ENCODE measurements at regions not wholly inside any gene's neighbourhood (a gene's known extent, or its start where the extent isn't known, plus 50 kb on each side); places are given as distances from the start of the nearest gene placed in this dataset.

DNA sequence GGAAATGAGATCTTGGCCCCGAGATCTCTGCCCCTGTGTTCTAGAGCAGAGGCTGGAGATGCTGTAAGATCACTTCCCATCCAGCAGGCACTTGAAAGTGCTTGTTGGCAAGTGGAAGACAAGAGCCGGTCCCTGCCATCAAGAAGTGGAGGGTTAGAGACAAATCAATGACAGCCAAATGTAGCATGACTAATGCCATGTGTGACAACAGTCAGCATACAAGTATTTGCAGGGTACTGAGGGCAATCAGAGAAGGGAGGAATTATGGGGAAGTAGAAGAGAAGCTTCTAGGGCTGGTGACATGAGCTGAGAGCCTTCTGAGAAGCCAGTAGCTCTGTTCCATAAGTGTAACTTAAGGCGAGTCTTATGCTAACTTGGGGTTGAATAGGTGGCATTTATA lies 58.6 kb downstream of the TMEM17 start:
- no peak for DNase-seq (ENCODE audit: low read depth in 2 of 2)

DNA sequence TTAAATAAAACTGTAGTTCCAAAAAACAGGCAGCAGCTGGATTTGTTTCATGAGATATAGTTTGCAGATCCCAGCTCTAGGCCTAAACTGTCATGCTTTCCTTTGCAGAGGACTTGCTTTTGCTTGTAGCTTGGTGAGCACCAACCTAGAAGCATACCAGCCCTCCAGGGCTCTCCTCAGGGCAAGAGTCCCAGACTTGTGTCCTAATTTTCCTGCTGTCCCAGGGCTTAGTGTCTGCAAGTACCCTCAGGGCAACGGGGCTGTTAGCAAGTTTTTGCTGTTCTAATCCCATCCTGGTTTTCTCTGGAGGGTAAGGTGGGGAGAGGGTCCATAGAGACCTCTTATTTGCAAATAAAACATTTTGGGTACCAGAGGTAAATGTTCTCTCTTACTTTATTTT lies 59.5 kb downstream of the TMEM17 start:
- no peak for DNase-seq (ENCODE audit: low read depth in 2 of 2)

GRCh38 chr2:62443886-62444285 lies 62.1 kb downstream of the TMEM17 start:
- no peak for DNase-seq (ENCODE audit: low read depth in 2 of 2)

DNA sequence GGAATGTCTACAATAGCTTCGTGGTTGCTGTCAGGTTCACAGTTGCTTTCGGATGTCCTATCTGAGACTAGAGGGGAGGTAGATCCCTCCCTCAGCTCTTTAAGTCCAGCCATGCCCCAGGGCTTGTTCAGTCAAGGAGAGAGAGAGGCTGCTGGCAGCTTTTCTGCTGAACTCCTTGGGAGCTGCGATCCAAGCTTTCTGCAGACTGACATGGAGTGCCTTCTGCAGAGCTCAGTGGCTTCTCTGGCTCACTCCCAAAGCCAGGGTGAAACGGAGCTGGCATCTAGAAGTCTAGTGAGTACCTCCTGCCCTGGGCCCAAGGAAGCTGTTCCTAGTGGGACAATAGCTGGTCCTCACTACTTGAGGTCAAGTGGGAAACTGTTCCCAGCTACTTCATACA lies 62.5 kb downstream of the TMEM17 start:
- DNase-seq (ENCODE audit: low read depth in 2 of 2), result no peak

DNA sequence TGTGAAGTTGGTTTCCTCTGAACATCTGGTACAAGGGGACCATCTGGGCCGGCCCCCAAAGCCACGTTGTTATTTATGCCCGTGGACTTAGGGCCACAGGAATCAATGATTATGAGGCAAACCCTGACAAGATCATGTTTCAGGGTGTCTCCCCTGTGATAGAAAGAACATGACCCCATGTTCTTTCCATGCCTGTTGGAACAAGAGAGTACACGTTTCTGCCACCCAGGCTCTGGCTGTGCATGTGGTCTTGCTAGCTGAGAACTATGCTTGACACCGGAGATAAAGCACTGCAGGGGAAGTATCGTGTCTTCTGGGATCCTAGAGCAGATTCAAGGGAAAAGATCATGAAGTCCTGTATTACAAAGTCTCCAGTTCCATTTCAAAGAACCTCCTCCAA lies 64.2 kb downstream of the TMEM17 start:
- no peak for DNase-seq (ENCODE audit: low read depth in 2 of 2)

DNA sequence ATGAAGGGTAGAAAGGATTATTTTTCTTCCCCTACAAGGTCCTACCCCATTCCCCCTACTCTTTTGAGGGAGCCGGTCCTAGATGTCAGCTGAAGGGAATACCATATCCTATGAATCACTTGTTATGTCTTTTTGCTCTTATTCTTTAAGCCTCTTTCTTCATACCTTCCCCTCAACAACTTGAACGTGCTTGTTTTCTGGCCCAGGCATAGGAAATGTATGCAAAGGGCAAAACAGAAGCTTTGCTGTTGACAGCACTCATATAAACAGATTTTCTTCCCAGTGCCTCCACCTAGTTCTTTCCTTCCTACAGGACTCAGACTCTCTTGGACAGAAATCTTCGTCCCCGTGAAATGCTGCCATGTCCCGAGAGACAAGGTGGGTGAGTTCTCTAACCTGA lies 64.6 kb downstream of the TMEM17 start:
- DNase-seq (ENCODE audit: low read depth in 2 of 2), result no peak

GRCh38 chr2:62440281-62440946 lies 65.6 kb downstream of the TMEM17 start:
- no peak for DNase-seq (ENCODE audit: low read depth in 2 of 2)

GRCh38 chr2:62439425-62439824 lies 66.6 kb downstream of the TMEM17 start:
- no peak for DNase-seq (ENCODE audit: low read depth in 2 of 2)

DNA sequence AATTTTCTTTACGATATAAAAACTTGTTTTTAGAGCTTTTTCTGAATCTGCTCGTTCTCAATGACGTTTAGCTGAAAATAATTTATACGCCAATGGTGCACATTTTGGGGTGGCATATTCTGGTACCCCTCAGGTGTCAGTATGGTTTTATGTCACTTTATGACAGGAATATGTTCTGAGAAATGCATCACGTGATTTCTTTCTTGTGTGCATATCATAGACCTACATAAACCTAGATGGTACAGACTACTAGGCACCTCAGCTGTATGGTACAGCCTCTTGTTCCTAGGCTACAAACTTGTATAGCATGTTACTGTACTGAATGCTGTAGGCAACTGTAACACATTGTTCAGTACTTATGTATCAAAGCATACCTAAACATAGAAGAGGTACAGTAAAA lies 68.2 kb downstream of the TMEM17 start:
- no peak for DNase-seq (ENCODE audit: low read depth in 2 of 2)

- no peak for DNase-seq (ENCODE audit: low read depth in 2 of 2)
These were observed 70.3 kb downstream of the TMEM17 start for GRCh38 chr2:62435720-62436119.

- no peak for DNase-seq (ENCODE audit: low read depth in 2 of 2)
These were observed 73.6 kb downstream of the TMEM17 start for GRCh38 chr2:62432407-62432806.

DNA sequence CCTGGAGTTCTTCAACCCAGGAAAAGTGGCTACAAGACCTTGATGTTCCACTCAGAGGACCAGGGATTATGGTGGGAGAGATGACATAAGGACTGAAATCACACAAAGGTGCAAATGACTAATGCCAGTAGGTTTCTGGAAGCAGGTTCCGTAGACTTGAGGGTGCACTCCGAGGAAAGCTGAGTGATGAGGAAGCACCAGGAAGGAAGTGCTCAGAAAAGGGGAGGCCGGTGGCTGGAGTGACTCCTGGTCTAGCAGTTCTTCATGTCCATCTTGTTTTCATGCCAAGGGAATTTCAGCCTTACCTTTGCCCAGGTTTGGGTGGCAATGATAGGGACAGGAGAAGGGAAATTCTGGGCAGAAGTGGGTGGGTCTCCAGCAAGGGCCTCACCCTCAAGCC lies 74.5 kb downstream of the TMEM17 start:
- DNase-seq (ENCODE audit: low read depth in 2 of 2), result no peak

DNA sequence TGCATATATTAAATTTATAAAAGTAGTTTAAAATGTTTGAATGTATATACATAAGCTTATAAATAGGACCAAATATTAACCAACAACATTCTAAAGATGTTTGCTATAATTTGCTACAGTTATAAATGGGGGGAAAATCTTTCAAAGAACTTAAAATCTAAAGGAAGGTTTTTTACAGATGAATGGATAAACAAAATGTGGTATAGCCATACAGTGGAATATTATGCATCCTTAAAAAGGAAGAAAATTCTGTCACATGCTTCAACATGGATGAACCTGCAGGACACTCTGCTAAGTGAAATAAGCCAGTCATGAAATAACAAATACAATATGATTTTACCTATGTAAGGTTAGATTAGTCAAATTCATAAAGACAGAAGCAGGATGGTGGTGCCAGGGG lies 75.8 kb downstream of the TMEM17 start:
- DNase-seq (ENCODE audit: low read depth in 2 of 2), result no peak

GRCh38 chr2:62427146-62427545 lies 78.8 kb downstream of the TMEM17 start:
- no peak for DNase-seq (ENCODE audit: low read depth in 2 of 2)

- no peak for DNase-seq (ENCODE audit: low read depth in 2 of 2)
These were observed 79.7 kb downstream of the TMEM17 start for GRCh38 chr2:62426154-62426912.

DNA sequence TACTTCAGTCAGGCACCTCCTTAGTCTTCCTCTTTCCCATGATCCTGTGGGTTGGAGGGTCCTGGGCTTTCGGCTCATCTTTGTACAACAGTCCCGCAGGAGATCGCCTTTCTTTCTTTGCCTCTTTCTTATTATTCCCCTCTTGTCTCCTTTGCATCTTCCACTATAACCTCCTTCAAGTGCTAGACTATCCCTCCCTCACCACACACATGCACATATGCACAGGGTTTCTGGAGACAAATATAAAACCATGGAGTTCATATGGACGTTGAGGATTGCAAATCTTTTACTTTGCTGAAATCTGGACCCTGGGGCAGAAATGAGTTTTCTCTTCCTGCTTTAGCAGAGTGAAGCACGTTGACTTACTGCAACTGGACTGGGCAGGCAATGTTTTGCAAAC lies 80.3 kb downstream of the TMEM17 start:
- DNase-seq (ENCODE audit: low read depth in 2 of 2), result no peak

- DNase-seq (ENCODE audit: low read depth in 2 of 2), result no peak
These were observed 81.1 kb downstream of the TMEM17 start for GRCh38 chr2:62424899-62425298.

DNA sequence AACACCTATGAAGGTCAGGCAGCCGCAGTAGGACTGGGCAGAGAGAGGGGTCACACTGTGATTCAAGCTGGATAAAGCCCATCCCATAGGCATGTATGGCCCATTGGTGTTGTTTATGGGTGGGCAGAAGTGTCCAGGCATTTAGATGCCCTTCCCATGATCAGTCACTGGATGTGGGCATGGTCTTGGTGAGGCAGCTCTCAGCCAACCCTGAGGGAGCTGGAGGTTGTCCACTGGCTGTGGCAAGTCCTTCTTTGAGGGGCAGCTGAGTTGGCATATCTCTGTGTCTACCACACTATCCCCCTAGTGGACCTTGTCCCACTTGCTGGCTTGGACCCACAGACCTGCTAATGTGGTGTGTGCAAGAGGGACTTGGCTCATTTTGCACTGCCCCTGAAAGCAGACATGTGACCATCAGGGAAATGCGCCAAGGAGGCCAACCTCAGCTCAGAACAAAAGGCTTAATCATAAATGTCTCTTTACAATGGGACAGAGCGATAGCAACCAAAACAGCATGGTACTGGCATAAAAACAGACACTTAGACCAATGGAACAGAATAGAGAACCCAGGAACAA lies 82.0 kb downstream of the TMEM17 start:
- DNase-seq (ENCODE audit: low read depth in 2 of 2), result no peak

DNA sequence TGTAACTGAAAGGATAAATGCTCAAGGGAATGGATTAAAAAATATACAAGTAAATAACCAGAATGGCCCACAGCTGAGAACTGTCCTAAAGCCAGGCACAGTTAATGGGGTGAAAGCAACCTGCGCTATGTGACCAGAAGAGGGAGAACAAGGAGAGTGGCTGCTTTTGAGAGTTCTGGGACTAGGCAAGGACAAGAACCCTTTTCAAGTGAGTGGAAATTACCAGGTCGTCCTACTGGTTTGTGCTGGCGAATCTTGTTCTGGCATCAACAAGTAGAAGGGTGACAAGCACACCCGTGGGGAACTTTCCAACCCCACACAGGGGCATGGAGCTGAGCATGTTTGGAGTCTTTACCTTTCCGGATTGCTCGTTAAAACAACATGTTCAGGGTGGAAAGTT lies 82.8 kb downstream of the TMEM17 start:
- DNase-seq (ENCODE audit: low read depth in 2 of 2), result no peak

GRCh38 chr2:62415518-62415917 lies 90.5 kb downstream of the TMEM17 start:
- DNase-seq (ENCODE audit: low read depth in 2 of 2), result no peak

DNA sequence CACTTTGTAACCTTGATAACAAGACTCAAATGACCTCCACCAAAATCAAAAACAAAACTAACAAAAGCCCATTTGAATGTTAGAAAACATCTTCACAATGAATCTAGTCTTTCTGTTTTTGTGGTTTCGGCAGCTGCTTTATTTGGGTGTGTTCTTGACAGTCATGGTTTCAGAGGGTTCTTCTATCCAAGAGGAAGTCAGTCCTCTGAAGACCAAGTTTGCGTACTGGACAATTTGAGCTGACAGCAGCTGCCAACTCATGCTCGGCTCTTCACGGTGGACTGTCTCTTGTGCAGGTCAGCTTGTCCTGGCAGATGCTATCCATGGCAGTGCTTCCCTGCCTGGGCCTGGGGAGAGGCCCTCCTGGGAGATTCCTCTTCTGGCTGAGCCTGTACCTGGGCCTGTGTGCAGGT lies 91.0 kb downstream of the TMEM17 start:
- DNase-seq (ENCODE audit: low read depth in 2 of 2), result no peak

DNA sequence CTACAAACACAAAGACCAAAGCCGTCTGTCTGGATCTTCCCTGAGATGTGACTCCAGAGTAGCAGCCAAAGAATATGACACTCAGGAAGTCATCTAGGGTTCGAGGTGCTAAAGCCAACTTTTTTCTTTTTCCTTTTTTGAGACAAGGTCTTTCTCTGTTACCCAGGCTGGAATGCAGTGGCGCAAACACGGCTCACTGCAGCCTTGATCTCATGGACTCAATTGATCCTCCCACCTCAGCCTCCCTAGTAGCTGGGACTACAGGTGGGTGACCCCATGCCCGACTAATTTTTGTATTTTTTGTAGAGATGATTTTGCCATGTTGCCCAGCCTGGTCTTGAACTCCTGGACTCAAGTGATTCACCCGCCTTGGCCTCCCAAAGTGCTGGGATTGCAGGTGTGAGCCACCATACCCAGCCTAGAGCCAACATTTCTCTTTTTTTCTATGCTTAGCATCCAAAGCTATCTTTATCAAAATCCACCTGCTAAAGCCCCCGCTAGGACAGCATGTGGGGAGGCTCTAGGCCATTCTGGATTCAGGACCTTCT lies 92.8 kb downstream of the TMEM17 start:
- DNase-seq (ENCODE audit: low read depth in 2 of 2), result no peak

DNA sequence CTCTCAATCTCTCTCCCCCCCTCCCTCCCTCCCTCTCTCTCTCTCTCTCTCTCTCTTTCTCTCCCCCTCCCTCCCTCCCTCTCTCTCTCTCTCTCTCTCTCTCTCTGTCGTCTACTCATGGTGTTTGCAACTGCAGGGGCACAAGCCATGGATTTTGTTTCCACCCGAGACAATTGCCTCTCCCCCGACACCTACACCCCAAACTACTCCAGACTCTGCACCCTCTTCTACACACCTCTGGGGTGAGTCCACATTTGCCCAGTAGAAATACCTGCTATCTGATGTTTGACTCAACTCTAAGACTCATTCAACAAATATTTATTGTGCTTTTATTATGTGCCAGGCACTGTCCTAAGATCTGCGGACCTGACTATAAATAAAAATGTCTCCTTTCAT lies 93.7 kb downstream of the TMEM17 start:
- no peak for DNase-seq (ENCODE audit: low read depth in 2 of 2)

Measured in stimulated activated CD4-positive, alpha-beta T cell treated with anti-CD3 and anti-CD28 coated beads, Interleukin-15, amount 100 ng/mL, for 48 hours (primary cell).